Activated CD8-positive, alpha-beta memory T cell treated with anti-CD3 and anti-CD28 coated beads for 1 hour (primary cell): ENCODE measurements at regions not wholly inside any gene's neighbourhood (a gene's known extent, or its start where the extent isn't known, plus 50 kb on each side); places are given as distances from the start of the nearest gene placed in this dataset.
A peak's percentile ranks its signal among the peaks of the same experiment; 100 is the strongest.
"Not testable (repeated sequence)": the region's sequence is repeated elsewhere in the genome, so short reads cannot be mapped to it uniquely, and the experiment has no call there.

Experiments
- DNase-seq, 2 donors: peaks; one replicate each; pipeline ENCODE4 v3.0.0-alpha.2; 2020; ENCODE audit warnings: low read depth in 1 of 2; ENCODE audit errors: extremely low read depth in 1 of 2

DNA sequence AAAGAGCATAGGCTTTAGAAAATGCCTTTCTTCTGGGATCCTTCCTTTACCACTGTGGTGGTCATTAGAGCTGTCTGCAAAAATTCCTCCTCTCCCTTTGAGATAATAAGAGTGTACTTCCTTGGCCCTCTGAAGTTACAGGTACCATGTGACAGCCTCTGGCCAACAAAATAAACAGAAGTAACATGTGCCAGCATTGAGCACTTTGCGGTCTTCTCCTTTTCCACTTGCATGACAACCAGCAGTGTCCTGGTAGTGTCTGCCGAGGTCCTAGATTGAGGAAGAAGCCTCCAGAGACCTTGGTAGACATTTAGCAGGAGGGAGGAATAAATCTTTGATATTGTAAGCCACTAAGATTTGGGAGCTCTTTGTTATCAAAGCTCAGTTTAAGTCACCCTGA lies 87.5 kb upstream of the ARID1B start:
- DNase-seq: no peak

DNA sequence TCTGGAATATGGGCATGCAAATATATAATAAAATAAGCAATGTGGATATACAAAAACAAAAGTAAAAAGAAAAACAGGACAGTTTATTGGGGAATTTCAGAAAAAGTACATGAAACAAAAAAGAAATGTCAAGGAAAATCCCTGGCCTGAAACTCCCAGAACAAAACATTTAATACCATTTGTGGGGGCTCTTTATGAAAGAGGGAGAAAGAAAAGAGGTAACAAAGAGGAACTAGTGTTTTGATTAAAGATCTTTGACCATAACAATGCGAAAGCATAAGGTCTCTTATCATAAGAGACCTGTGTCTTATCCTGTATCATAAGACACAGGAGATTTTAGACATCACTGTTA lies 88.6 kb upstream of the ARID1B start:
- no peak for DNase-seq

DNA sequence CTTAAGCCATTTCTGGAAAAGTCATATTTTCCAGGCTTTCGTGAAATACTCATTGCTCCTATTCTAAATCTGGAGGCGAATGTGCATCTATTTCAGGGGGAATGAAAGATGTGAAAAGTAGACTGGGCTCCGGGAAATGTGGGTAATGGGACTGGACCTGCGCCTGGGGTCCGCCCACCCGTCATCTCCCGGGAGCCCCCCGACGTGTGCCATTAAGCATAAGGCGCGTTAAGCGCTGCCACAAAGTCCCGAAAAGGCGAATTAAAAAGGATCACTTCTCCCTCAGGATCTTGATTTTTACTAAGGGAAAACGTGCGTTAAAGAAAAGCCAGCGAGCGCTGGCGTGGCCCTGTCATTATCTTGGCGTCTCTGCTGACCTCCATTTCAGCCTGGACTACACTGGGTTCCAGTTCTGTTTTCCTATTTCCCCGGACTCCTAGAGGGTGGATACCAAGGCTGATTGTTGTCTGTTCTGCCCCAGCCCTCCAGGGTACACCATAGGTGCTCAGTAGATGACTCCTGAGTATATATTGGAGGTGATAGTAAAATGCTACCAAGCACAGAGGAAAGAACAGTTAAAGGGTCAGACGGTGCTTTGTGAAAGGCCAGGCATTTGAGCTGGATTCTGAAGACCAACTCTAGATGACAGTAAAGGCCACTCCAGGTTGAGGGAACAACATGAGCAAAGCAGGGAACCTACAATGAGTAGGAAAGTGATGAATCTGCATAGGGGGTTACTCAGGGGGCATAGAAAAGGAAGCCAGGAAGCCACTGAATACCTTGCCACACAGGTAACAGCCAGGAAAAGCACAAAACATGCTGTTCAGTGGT lies 89.2 kb upstream of the ARID1B start:
- DNase-seq: no peak

DNA sequence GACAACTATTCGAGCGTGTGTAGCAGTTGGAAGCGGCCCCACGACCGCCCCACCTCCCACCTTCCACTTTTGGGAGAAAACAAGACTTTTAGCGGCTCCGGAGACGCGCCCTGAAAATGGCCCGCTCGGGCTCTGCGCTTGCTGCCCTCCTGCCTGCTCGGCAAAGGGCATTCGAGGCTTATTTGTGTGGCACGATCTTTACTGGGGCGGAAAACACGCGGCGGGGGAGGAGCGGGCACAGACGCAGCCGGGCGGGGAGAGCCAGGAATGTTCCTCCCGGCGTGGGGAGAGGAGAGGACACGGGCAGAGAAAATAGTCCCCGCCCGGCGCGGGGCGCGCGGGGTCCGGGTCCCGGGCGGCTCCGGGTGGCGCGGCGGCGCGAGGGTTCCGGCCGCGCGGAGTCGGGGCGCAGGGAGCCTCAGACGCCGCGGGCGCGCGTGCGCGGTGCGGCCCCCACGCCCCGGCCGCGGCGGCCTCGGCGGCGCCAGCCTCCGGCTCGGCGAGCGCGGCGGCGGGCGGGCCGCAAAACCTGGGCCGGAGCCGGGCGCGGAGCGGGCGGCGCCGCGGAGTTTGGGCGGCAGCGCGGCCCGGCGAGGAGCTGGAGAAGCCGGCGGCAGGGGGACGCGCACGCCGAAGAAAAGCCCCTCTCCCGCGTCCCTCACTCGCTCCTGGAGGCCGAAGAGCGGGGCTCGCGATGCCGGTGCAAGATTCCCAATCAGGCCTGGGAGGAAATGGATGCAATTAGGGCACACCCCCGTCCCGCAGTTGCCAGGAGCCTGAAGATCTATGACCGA lies 90.0 kb upstream of the ARID1B start:
- peak; percentile 21 to 65 for DNase-seq

DNA sequence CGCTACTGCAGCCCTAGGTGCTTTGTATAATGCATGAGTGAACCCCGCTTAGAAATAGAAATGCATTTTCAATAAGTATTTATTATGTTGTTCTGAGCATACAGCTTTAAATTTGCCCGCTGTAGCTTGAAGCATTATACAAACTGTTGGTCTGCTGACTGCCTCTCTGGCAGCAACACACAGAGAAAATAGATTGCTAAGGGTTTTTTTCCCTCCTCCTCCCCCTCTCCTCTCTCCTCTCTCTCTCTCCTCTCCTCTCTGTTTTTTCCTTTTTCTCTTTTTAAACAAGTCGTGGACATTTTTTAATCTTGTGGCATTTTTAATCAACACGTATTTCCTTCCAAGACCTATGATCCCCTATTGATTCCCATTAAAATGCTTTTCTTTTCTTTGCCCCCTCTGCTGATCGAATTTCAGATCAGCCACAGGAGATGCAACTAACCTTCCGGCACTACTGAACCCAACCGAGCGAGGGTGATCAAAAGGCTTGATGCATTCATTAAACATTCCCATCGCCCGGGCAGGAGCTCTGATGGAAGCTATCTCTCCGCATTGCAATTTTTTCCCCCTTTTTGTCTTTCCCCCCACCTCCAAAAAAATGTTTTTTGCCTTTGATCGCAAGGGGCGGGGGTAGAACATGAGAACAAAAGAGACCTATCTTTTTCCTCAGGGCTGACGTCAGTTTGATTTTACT lies 90.7 kb upstream of the ARID1B start:
- DNase-seq: no peak

DNA sequence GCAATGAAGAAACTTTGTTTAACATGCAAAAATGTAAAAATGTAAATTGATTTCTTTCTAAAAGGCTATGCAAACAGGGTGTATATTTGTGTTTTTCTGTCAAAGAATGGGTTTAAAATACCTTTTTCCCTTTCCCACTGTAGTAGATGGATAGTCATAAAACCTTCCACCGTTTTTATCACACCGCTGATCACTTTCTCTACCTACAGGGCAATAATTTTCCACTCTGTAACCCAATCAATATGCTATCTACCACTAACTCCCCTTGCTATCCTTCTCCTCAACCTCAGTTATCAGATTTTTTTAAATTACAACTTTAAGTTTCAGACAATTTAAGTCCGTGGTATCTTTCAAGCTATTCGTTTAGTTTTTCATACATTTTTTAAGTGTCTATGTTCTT lies 91.4 kb upstream of the ARID1B start:
- DNase-seq: no peak

DNA sequence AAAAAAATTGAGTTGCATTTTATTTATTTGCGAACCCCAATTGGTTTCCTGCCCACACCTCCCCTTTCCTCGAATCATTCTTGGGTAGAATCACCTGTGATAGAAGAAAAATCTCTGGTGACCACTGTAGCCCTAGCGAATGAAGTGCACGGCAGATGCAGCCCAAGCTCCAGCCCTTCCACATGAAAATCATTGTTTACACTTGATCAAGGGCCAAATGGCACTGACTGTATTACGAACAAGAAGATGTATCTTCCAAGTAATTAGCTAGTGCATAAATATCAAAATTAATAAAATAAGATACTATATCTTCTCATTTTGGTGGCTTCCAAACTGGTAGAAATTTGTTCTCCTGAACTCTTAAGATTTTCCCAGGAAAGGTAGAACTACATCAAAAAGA lies 93.4 kb upstream of the ARID1B start:
- DNase-seq: no peak

DNA sequence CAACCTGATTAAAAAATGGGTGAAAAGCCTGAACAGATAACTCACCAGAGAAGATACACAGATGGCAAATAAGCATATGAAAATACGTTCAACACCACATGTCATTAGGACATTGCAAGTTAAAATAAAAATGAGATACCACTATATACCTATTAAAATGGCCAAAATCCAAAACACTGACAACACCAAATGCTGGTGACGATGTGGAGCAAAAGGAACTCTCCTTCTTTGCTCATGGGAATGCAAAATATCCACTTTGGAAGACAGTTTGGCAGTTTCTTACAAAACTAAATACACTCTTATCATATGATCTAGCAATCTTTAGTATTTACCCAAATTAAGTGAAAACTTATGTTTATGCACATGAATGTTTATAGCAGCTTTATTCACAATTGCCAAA lies 100.5 kb upstream of the ARID1B start:
- no peak for DNase-seq

DNA sequence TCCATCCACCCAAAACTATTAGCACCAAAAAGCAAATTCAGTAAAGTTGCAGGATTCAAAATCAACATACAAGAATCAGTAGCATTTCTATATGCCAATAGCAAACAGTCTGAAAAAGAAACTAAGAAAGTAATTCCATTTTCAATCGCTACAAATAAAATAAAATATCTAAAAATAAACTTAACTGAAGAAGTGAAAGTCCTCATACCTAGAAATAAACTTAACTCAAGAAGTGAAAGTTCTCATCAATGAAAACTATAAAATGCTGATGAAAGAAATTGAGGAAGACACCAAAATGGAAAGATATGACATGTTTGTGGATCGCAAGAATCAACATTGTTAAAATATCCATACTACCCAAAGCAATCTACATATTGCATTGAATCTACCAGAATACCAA lies 103.0 kb upstream of the ARID1B start:
- DNase-seq: no peak

DNA sequence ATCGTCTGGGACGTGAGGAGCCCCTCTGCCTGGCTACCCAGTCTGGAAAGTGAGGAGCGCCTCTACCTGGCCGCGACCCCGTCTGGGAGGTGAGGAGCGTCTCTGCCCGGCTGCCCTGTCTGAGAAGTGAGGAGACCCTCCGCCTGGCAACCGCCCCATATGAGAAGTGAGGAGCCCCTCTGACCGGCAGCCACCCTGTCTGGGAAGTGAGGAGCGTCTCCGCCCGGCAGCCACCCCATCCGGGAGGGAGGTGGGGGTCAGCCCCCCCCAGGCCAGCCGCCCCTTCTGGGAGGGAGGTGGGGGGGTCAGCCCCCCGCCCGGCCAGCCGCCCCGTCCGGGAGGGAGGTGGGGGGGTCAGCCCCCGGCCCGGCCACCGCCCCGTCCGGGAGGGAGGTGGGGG lies 107.1 kb upstream of the ARID1B start:
- not testable (repeated sequence) for DNase-seq

DNA sequence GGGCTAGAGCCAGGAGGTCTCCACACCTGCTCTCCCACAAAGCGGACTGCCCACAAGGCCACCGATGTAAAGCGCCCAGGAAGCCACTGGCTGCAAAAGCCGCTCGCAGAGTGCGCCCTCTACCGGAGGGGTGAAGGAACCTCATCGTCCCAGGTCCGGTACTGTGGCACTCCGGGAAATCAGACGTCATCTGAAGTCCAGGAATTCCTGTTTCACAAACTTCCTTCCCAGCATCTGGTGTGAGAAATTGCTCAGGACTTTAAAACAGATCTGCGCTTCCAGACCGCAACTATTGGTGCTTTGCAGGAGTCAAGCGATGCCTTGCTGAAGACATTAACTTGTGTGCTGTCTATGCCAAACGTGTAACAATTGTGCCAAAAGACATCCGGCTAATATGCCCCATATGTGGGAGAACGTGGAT lies 115.1 kb upstream of the ARID1B start:
- DNase-seq: peak in 1 of 2 donors; percentile 43

DNA sequence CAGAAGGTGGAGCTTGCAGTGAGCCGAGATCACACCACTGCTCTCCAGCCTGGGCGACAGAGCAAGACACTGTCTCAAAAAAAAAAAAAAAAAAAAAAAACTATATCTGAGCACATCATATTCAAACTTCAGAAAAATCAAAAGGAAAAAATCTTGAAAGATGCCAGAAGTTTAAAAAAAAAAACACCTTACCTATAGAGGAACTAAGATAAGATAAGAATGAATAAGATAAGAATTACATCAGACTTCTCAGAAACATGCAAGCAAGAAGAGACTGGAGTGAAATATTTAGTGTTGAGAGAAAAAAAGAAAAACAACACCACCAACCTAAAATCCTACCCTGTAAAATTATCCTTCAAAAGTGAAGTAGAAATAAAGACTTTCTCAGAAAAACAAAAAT lies 116.8 kb upstream of the ARID1B start:
- no peak for DNase-seq

DNA sequence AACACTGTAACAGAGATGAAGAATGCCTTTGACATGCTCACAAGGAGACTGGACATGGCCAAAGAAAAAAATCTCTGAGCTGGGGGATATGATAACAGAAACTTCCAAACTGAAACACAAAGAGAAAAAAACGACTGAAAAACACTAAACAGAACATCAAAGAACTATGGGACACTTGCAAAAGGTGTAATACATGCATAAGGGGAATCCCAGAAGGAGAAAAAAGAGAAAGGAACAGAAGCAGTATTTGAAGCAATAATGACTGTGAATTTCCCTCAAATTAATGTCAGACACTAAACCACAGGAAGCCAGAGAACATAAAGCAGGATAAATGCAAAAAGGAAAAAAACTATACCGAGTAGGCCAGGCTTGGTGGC lies 117.4 kb upstream of the ARID1B start:
- no peak for DNase-seq

DNA sequence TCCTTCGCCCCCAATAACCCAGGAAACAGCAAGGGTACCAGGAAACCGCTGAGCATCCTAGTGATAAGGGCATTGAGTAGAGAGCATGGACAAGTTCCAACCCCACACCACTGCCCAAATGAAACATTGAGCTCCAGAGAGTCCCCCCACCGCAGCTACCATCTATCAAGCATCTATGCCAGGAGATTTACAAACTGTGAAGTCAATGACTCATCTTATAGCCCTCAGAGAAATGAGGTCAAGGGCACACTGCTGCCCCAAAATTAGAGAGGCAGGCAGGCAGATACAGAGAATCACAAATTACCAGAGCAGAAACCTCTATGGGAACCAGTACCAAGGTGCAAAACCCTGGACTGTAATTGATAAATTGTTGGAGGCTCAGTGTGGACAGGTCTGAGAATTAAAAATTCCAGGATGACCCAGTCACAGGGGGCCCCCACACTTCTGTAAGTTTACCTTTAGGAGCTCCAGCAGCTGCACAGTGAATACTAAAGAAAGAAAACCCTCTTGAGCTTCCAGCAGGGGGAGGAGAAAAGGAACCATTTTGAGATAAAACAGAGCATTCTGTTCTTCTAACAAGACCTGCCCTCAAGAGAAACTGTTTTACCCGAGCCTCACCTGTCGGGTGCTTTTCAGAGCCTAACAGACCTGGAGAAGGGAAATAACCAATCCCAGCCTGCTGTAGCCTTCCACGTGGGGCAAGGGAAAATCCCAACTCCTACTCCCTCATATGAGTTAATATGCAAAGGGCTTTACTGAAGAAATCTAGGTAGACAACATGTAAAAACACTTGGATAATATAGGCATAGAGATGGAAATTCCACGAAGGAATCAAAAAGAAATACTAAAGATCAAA lies 118.0 kb upstream of the ARID1B start:
- no peak for DNase-seq

DNA sequence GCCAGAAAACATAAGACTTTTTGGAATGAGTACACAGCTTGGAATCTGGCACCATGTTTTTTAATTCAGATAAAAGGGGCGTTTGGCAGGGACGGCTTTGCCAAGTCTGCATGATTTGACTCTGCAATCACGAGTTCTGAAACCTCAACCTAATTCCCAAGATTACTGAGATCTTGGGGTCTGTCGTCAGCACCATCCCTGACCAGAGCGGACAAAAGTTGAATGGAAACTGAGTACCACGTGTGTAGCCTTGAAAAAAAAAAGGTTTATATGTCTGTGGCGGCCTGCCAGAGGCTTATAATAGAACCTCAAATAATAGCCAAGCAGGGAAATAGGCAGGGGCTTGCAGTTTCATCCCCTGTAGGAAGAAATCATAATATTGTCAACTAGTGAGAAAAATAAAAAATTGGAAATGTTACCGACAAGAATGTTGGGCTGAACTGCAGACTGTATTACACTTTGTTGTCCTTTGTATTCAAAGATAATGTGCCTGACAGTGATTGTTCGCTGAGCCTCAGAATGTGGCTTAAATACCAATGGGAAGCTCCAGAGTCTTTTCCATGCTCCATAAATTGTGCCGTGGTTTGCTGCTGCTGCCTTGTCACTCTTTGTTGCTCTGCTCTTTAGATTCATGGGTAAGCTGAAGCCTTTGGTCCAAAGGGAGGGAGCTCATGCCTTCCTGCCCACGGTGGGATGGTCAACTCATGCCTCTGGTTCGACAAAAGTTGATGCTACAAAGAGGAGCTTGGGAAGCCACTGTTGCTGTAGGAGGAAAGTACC lies 118.8 kb upstream of the ARID1B start:
- DNase-seq: no peak

DNA sequence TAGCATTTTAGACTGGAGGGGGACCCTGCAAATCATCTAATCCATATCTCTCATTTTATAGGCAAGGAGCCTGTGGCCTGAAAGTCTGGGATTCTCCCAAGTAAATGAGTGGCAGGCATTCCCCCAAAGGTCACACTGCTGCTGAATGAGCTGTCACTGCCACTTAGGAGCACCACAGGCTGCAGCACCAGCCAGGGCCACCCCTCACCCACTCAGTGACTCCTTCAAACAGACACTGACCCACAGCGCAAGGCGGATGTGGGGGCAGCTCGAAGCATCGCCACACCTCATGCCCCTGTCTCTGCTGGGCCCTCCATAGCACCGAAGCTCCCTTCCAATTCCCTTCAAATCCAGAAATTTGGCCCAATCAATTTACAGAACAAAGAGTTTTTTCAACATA lies 119.9 kb upstream of the ARID1B start:
- DNase-seq: no peak

DNA sequence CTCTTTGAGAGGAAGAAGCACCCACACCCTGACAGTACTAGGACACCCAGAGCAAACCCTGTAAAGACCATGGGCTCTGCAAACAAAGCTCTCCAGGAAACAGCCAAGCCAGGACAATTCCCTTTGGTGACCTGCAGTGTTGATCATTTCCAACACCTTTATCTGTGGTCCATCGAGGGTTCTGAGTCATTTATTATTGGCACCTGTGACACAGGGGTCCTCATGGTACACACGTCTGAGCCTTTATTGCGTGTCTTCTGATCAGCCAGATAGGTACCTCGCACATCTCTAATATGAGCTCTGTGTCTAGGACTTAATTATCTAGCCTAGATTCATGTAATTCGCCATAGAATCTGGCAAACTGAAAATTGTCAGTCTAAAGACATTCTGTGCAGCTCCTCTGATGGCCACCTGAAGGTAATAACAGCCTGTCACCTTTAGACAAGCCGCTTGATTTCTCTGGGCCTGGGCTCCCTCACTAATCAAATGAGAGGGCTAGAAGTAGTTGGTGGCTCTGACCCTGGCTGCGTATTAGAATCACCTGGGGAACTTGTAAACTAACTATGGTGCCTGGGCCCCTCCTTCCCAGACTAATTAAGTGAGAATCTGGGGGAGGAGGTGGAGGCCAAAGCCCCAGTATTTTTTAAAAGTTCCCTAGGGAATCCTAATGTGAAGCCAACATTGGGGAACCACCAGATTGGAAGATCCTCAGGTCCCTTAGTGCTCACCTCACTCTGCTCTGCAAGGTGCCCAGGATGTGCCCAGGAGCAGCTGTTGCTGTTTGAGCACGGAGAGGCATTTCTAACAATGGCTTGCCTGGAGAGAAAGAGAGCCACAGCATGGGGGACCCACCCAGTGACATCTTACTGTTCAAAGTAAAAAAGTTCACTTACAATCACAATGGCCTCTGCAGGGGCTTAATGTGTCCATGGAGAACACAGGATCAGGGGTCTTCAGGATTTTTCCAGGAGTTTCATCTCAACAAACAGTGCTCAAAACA lies 122.0 kb upstream of the ARID1B start:
- no peak for DNase-seq

DNA sequence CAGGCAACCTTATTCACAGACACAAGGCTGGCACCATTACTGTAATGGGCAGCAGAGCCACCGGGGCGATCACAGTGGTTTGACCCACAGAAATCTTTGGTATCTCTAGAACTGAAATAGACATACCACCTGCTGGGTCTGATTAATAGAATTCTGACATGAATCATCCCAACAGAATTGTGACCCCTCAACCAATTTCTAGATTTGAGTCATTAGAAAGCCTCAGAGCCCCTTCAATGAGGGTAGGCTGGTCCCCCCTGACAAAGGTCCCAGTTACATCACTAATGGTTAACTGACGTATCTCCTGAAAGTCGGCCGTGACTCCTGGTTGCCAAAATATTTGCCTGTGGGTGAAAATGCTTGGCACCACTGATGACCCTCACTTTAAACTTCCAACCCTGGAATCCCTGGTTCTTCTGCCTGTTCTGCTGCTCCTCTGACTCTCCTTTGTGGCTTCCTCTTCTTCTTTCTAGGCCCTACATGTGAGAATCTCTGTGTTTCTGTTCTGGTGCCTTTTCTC lies 124.9 kb upstream of the ARID1B start:
- DNase-seq: no peak

DNA sequence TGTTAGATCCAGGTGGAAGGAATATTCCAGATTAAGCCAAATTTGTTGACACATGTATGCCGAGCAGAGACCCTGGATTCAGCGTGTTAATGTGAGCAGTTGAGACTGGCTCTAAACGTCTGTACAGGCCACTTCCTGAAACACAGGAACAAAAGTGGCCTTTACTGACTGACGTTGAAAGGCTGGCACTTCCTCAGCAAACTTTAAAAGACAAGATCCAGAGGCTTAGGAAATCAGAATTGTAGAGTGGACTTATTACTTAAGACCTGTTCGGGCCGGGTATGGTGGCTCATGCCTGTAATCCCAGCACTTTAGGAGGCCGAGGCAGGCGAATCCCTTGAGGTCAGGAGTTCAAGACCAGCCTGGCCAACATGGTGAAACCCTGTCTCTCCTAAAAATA lies 125.7 kb upstream of the ARID1B start:
- no peak for DNase-seq
